ENCODE measurements at regions not wholly inside any gene's neighbourhood (a gene's known extent, or its start where the extent isn't known, plus 50 kb on each side); places are given as distances from the start of the nearest gene placed in this dataset.

- DNase-seq: no peak
- Histone ChIP-seq H3K27ac (ENCODE audit: low read depth, low read length) (no peak overlapping the region), H3K4me3 (ENCODE audit: low read length) (no peak overlapping the region), H3K9me3 (ENCODE audit: control insufficient read depth, low read length) (no peaks in the 10 kb centered on the region), H3K9ac (ENCODE audit: extremely low read depth, low read length, poor library complexity, severe bottlenecking) (no peak overlapping the region), H3K27me3 (ENCODE audit: control insufficient read depth, insufficient read depth, low read length, poor library complexity, severe bottlenecking) (no peaks in the 10 kb centered on the region), H3K4me1 (ENCODE audit: control insufficient read depth, insufficient read depth, low read length) (peaks cover 3% of the 10 kb centered on the region), H3K36me3 (ENCODE audit: control insufficient read depth, insufficient read depth, low read length) (no peaks in the 10 kb centered on the region)
- no peak for TF ChIP-seq CTCF (conservative IDR thresholded peaks at IDR 0.05)
- H3K4me3 Mint-ChIP-seq: no peak overlapping the region
- H3K36me3 Mint-ChIP-seq (ENCODE audit: low read depth): no peaks in the 10 kb centered on the region
- 88 to 100% methylated on average over 1 to 3 of the region's 3 CpGs for WGBS, 2 experiments (ENCODE audit: insufficient coverage in 1 of 2, insufficient read length in 1 of 2)
- H3K27me3 Mint-ChIP-seq (ENCODE audit: insufficient read depth): peaks cover 4% of the 10 kb centered on the region
- no peaks in the 10 kb centered on the region for H3K9me3 Mint-ChIP-seq
- no peak overlapping the region for H3K27ac Mint-ChIP-seq
- H3K4me1 Mint-ChIP-seq: peaks cover 2% of the 10 kb centered on the region
Observed at GRCh38 chr15:91780387-91780786, 73.1 kb upstream of the SLCO3A1 start.

DNA sequence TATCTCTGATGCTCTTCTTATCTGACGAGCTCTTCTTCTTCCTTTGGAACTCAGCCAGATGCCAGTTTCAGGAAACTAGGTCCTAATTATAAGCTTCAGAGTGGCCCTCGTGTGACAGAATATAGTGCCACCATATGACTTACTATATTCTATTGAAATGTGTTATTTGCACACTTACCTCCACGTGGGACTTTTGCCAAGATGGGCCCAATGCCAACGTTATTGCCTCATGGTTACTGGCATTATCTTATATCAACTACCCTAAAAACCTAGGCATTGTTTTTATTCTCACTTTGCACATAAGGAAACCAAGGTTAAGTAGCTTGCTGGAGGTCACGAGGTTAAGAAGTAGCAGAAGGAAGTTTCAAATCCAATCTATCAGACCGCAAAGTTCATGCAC, 71.3 kb upstream of the SLCO3A1 start:
- no peak for TF ChIP-seq CTCF (conservative IDR thresholded peaks at IDR 0.05)
- Histone ChIP-seq H3K36me3 (ENCODE audit: control insufficient read depth, insufficient read depth, low read length) (no peaks in the 10 kb centered on the region), H3K4me1 (ENCODE audit: control insufficient read depth, insufficient read depth, low read length) (peaks cover 3% of the 10 kb centered on the region), H3K9ac (ENCODE audit: extremely low read depth, low read length, poor library complexity, severe bottlenecking) (no peak overlapping the region), H3K4me3 (ENCODE audit: low read length) (no peak overlapping the region), H3K27me3 (ENCODE audit: control insufficient read depth, insufficient read depth, low read length, poor library complexity, severe bottlenecking) (no peaks in the 10 kb centered on the region), H3K9me3 (ENCODE audit: control insufficient read depth, low read length) (no peaks in the 10 kb centered on the region), H3K27ac (ENCODE audit: low read depth, low read length) (no peak overlapping the region)
- 89 to 91% methylated on average over 5 to 6 of the region's 6 CpGs for WGBS, 2 experiments (ENCODE audit: insufficient coverage in 1 of 2, insufficient read length in 1 of 2)
- Mint-ChIP-seq H3K36me3 (ENCODE audit: low read depth) (no peaks in the 10 kb centered on the region), H3K9me3 (no peaks in the 10 kb centered on the region), H3K4me3 (no peak overlapping the region), H3K27me3 (ENCODE audit: insufficient read depth) (peaks cover 2% of the 10 kb centered on the region), H3K4me1 (peaks cover 2% of the 10 kb centered on the region), H3K27ac (no peak overlapping the region)
- no peak for DNase-seq

- no peaks in the 10 kb centered on the region for H3K36me3 ChIP-seq (ENCODE audit: control insufficient read depth, insufficient read depth, low read length)
- Mint-ChIP-seq H3K27me3 (ENCODE audit: insufficient read depth) (peaks cover under 1% of the 10 kb centered on the region), H3K4me1 (peaks cover 2% of the 10 kb centered on the region), H3K9me3 (no peaks in the 10 kb centered on the region), H3K27ac (no peak overlapping the region), H3K4me3 (no peak overlapping the region), H3K36me3 (ENCODE audit: low read depth) (no peaks in the 10 kb centered on the region)
- 92 to 100% methylated on average over 1 to 2 of the region's 3 CpGs for WGBS, 2 experiments (ENCODE audit: insufficient coverage in 1 of 2, insufficient read length in 1 of 2)
- no peaks in the 10 kb centered on the region for H3K9me3 ChIP-seq (ENCODE audit: control insufficient read depth, low read length)
- DNase-seq: no peak
- no peak overlapping the region for H3K9ac ChIP-seq (ENCODE audit: extremely low read depth, low read length, poor library complexity, severe bottlenecking)
- no peak for TF ChIP-seq CTCF (conservative IDR thresholded peaks at IDR 0.05)
- no peak overlapping the region for H3K27ac ChIP-seq (ENCODE audit: low read depth, low read length)
- H3K4me1 ChIP-seq (ENCODE audit: control insufficient read depth, insufficient read depth, low read length): peaks cover 3% of the 10 kb centered on the region
- H3K27me3 ChIP-seq (ENCODE audit: control insufficient read depth, insufficient read depth, low read length, poor library complexity, severe bottlenecking): no peaks in the 10 kb centered on the region
- no peak overlapping the region for H3K4me3 ChIP-seq (ENCODE audit: low read length)
Observed at GRCh38 chr15:91783008-91783407, 70.5 kb upstream of the SLCO3A1 start.
